SK-N-SH (cell line): ENCODE measurements at regions not wholly inside any gene's neighbourhood (a gene's known extent, or its start where the extent isn't known, plus 50 kb on each side); places are given as distances from the start of the nearest gene placed in this dataset.
A peak's percentile ranks its signal among the peaks of the same experiment; 100 is the strongest.

ENCODE experiments used
- CTCF ChIA-PET: fragments of 300-600, 350-600 bp; formaldehyde crosslinking; extraction: SDS; loops from one replicate; lab custom pipeline; 2021; lab: Yijun Ruan, JAX
- POLR2A ChIA-PET: fragments of 350-600 bp; sonication (Branson Sonifier 250); formaldehyde crosslinking; extraction: SDS; loops from one replicate; lab custom pipeline; 2020; ENCODE audit warnings: antibody characterized with exemption, inconsistent platforms; lab: Yijun Ruan, JAX
- DNase-seq: peaks from one replicate; pipeline ENCODE4 v3.0.0; 2012
- H2AFZ ChIP-seq: fragments of 200-600 bp; sonication (generic); 2 replicates; pipeline ENCODE4 v1.8.1; 2016; ENCODE audit warnings: antibody characterized with exemption, mild to moderate bottlenecking, low read depth
- H3F3A ChIP-seq: fragments of 200-600 bp; sonication (generic); replicated peaks from 2 replicates; pipeline ENCODE3; 2016; ENCODE audit warnings: antibody characterized with exemption, mild to moderate bottlenecking; ENCODE audit not compliant: insufficient read depth
- H3K27ac ChIP-seq, 2 experiments: fragments of 200-500 bp in 1 of 2; fragments of 200-600 bp in 1 of 2; sonication (Bioruptor generic) in 1 of 2; sonication (generic), shearing (Covaris generic) in 1 of 2; 2 replicates each; pipeline versions ENCODE4 v1.5.1 to v1.6.1; 2014 to 2016; ENCODE audit warnings: low read depth in 2 of 2, inconsistent platforms in 1 of 2, low read length in 1 of 2, mild to moderate bottlenecking in 1 of 2, mixed read lengths in 1 of 2
- H3K27me3 ChIP-seq: fragments of 200-600 bp; sonication (generic), shearing (Covaris generic); 2 replicates; pipeline ENCODE4 v1.6.1; 2016; ENCODE audit warnings: mixed run types; ENCODE audit not compliant: insufficient read depth
- H3K36me3 ChIP-seq, 2 experiments: fragments of 200-500 bp in 1 of 2; fragments of 200-600 bp in 1 of 2; sonication (Bioruptor generic) in 1 of 2; sonication (generic) in 1 of 2; replicated peaks in 1 of 2; 2 replicates each; pipeline versions ENCODE3 to v1.5.1; 2014 to 2016; ENCODE audit warnings: low read length in 1 of 2, mild to moderate bottlenecking in 1 of 2; ENCODE audit not compliant: insufficient read depth in 2 of 2, control insufficient read depth in 1 of 2
- H3K4me1 ChIP-seq, 2 experiments: fragments of 200-500 bp in 1 of 2; fragments of 200-600 bp in 1 of 2; sonication (Bioruptor generic) in 1 of 2; sonication (generic), shearing (Covaris generic) in 1 of 2; 2 replicates each; pipeline versions ENCODE4 v1.5.1 to v1.6.1; 2014 to 2016; ENCODE audit warnings: low read depth in 1 of 2, low read length in 1 of 2, mixed run types in 1 of 2; ENCODE audit not compliant: insufficient read depth in 2 of 2, control insufficient read depth in 1 of 2
- H3K4me2 ChIP-seq: fragments of 200-600 bp; sonication (generic), shearing (Covaris generic); 2 replicates; pipeline ENCODE4 v1.6.1; 2017; ENCODE audit warnings: mixed run types
- H3K4me3 ChIP-seq, 2 experiments: fragments of 200-500 bp in 1 of 2; fragments of 200-600 bp in 1 of 2; sonication (Bioruptor generic) in 1 of 2; sonication (generic), shearing (Covaris generic) in 1 of 2; 2 replicates each; pipeline versions ENCODE4 v1.5.1 to v1.8.1; 2014 to 2016; ENCODE audit warnings: low read depth in 2 of 2, inconsistent platforms in 1 of 2, low read length in 1 of 2, mild to moderate bottlenecking in 1 of 2, mixed read lengths in 1 of 2, moderate library complexity in 1 of 2
- H3K79me2 ChIP-seq: fragments of 200-600 bp; sonication (generic); 2 replicates; pipeline ENCODE4 v1.8.1; 2017; ENCODE audit warnings: mild to moderate bottlenecking; ENCODE audit not compliant: insufficient read depth
- H3K9ac ChIP-seq: fragments of 200-600 bp; sonication (generic); 2 replicates; pipeline ENCODE4 v1.6.1; 2017; ENCODE audit warnings: mixed run types
- H3K9me2 ChIP-seq: fragments of 200-600 bp; sonication (generic); 2 replicates; pipeline ENCODE4 v1.6.1; 2017; ENCODE audit warnings: mixed run types
- H3K9me3 ChIP-seq: fragments of 200-600 bp; sonication (generic); 2 replicates; pipeline ENCODE4 v1.6.1; 2017; ENCODE audit warnings: mixed run types, mild to moderate bottlenecking, moderate library complexity
- H4K20me1 ChIP-seq: fragments of 200-600 bp; sonication (generic); 2 replicates; pipeline ENCODE4 v1.6.1; 2017; ENCODE audit warnings: mild to moderate bottlenecking, mixed run types; ENCODE audit not compliant: insufficient read depth
- CTCF ChIP-seq: fragments of 200-600 bp; sonication (generic); IDR thresholded peaks from 2 replicates; pipeline ENCODE4 v1.6.1; 2017; ENCODE audit warnings: antibody characterized with exemption, mild to moderate bottlenecking, moderate library complexity
- EP300 ChIP-seq, 2 experiments: IDR thresholded peaks; 2 replicates each; pipeline versions ENCODE4 v1.4.0 to v1.6.1; 2012; ENCODE audit warnings: borderline replicate concordance in 1 of 2, low read depth in 1 of 2, low read length in 1 of 2
- EZH2phosphoT487 ChIP-seq: fragments of 200-600 bp; sonication (generic); IDR thresholded peaks from 2 replicates; pipeline ENCODE4 v1.6.1; 2017; ENCODE audit warnings: low read depth, mixed run types, mild to moderate bottlenecking, antibody characterized with exemption, moderate library complexity, borderline replicate concordance
- FOSL2 ChIP-seq: IDR thresholded peaks from 2 replicates; pipeline ENCODE4 v1.4.0; 2012; ENCODE audit warnings: low read depth, mild to moderate bottlenecking, moderate library complexity, borderline replicate concordance
- GABPA ChIP-seq: IDR thresholded peaks from 2 replicates; pipeline ENCODE4 v1.4.0; 2012; ENCODE audit warnings: low read depth, mild to moderate bottlenecking
- JUND ChIP-seq: IDR thresholded peaks from 2 replicates; pipeline ENCODE4 v1.4.0; 2012
- POLR2AphosphoS5 ChIP-seq: IDR thresholded peaks from 2 replicates; pipeline ENCODE4 v1.6.1; 2012; ENCODE audit warnings: low read depth, low read length
- RAD21 ChIP-seq: IDR thresholded peaks from 2 replicates; pipeline ENCODE4 v1.6.1; 2012; ENCODE audit warnings: mild to moderate bottlenecking, low read length
- RCOR1 ChIP-seq: fragments of 150-350 bp; IDR thresholded peaks from 2 replicates; pipeline ENCODE4 v1.6.1; 2017; ENCODE audit warnings: antibody characterized with exemption, low read length
- SMC3 ChIP-seq: IDR thresholded peaks from 2 replicates; pipeline ENCODE4 v1.6.1; 2012; ENCODE audit warnings: low read depth, low read length, improper control_type of control experiment
- TEAD4 ChIP-seq: IDR thresholded peaks from 2 replicates; pipeline ENCODE4 v1.4.0; 2012; ENCODE audit warnings: mild to moderate bottlenecking, borderline replicate concordance; ENCODE audit not compliant: insufficient read depth
- USF2 ChIP-seq: fragments of 150-350 bp; IDR thresholded peaks from 2 replicates; pipeline ENCODE4 v1.6.1; 2017; ENCODE audit warnings: antibody characterized with exemption, low read length, low read depth, borderline replicate concordance
- WGBS: methylation state at CpG from one replicate; pipeline ENCODE4 v1.1.6; 2017; ENCODE audit warnings: low lambda C conversion rate; 5-methylcytosine and 5-hydroxymethylcytosine counted together
- TF ChIP-seq, protein P1 (sequence below): IDR thresholded peaks from 2 replicates; pipeline ENCODE4 v1.4.0; 2012; ENCODE audit warnings: low read depth, borderline replicate concordance

- ChIA-PET POLR2A (no interaction called here), CTCF (no interaction called here)
- Histone ChIP-seq H2AFZ (no peak overlapping the region), H3K4me1 (peaks cover 0 to 8% of the 10 kb centered on the region in 2 experiments; a peak in 1 of 4 replicates), H3K9me3 (no peaks in the 10 kb centered on the region), H3K27me3 (no peaks in the 10 kb centered on the region), H3K4me2 (no peak overlapping the region), H3K9ac (no peak overlapping the region), H3K79me2 (no peaks in the 10 kb centered on the region), H3K36me3 (no peaks in the 10 kb centered on the region), H3K27ac (no peak overlapping the region), H3F3A (peaks cover 14% of the 10 kb centered on the region), H4K20me1 (no peaks in the 10 kb centered on the region), H3K9me2 (no peaks in the 10 kb centered on the region), H3K4me3 (no peak overlapping the region)
- WGBS: 63% methylated on average over 2 of the region's 2 CpGs
- no peak for DNase-seq
- TF ChIP-seq JUND: peak; percentile 17; the same call in 1 of the 2 replicates
- no peak for TF ChIP-seq TEAD4
- peak; percentile 30; the same call in 1 of the 2 replicates for TF ChIP-seq FOSL2
Observed at GRCh38 chrX:16487620-16488385, 162.2 kb upstream of the S100G start.

DNA sequence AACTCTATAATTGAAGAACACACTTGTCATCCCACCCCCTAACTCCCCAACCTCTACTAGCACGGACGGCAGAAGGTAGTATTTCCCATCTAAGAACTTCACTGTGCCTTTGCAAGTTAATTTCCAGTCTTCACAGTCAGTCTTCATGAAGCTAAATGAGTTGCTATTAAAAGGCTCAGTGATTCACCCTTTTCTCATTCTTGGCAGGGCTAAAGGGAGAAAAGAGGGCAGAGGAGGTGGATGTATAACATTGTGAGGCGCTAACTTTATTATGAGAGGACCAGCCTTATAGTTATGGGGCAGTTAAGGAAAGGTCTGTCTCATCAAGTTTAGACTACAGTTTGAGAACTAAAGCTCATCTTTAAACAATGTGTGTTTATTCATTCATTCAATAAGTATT is 161.0 kb upstream of the S100G start:
- 61% methylated on average over 3 of the region's 3 CpGs for WGBS
- H3K4me2 ChIP-seq: no peak overlapping the region
- H3K9me2 ChIP-seq: no peaks in the 10 kb centered on the region
- no peaks in the 10 kb centered on the region for H3K79me2 ChIP-seq
- H3K27ac ChIP-seq: no peak overlapping the region
- no peak for DNase-seq
- H3K9ac ChIP-seq: no peak overlapping the region
- H3K4me1 ChIP-seq: peaks cover 0 to 6% of the 10 kb centered on the region in 2 experiments; a peak in 1 of 4 replicates
- H3K27me3 ChIP-seq: no peaks in the 10 kb centered on the region
- POLR2A ChIA-PET: no interaction called here
- TF ChIP-seq, protein P1, sequence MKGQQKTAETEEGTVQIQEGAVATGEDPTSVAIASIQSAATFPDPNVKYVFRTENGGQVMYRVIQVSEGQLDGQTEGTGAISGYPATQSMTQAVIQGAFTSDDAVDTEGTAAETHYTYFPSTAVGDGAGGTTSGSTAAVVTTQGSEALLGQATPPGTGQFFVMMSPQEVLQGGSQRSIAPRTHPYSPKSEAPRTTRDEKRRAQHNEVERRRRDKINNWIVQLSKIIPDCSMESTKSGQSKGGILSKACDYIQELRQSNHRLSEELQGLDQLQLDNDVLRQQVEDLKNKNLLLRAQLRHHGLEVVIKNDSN: no peak
- TF ChIP-seq RAD21: no peak
- no peak for TF ChIP-seq POLR2AphosphoS5
- no peak for TF ChIP-seq EP300 (IDR thresholded peaks at IDR 0.05; ENCODE audit: borderline replicate concordance in 1 of 2, low read depth in 1 of 2, low read length in 1 of 2)
- TF ChIP-seq GABPA: no peak
- TF ChIP-seq USF2: no peak
- TF ChIP-seq CTCF: no peak
- TF ChIP-seq EZH2phosphoT487: no peak
- TF ChIP-seq RCOR1: no peak
- TF ChIP-seq SMC3: no peak
- no peaks in the 10 kb centered on the region for H3K9me3 ChIP-seq
- CTCF ChIA-PET: interaction anchor here (0.8 kb wide), 1 partner anchor 27 kb away, joined by 3 read pairs; no protein-coding TSS in a partner anchor
- no peaks in the 10 kb centered on the region for H3K36me3 ChIP-seq
- H2AFZ ChIP-seq: no peak overlapping the region
- peaks cover 9% of the 10 kb centered on the region for H3F3A ChIP-seq
- no peaks in the 10 kb centered on the region for H4K20me1 ChIP-seq
- H3K4me3 ChIP-seq: no peak overlapping the region
